AG04450 (cell line): ENCODE measurements at regions not wholly inside any gene's neighbourhood (a gene's known extent, or its start where the extent isn't known, plus 50 kb on each side); places are given as distances from the start of the nearest gene placed in this dataset.

Source experiments
- CTCF ChIA-PET: fragments of 300-600, 350-600 bp; formaldehyde crosslinking; extraction: SDS; loops from one replicate; lab custom pipeline; 2022; ENCODE audit warnings: antibody characterized with exemption, inconsistent platforms; lab: Charles Lee
- POLR2A ChIA-PET: fragments of 350-600 bp; formaldehyde crosslinking; extraction: SDS; loops from one replicate; lab custom pipeline; 2021; ENCODE audit warnings: antibody characterized with exemption, inconsistent platforms; lab: Yijun Ruan, JAX
- DNase-seq: peaks from one replicate; pipeline ENCODE4 v3.0.0-alpha.2; 2011; ENCODE audit warnings: low read depth, low spot score
- H3K27ac ChIP-seq: one replicate; pipeline ENCODE4 v1.5.1; 2012; ENCODE audit warnings: low read depth, low read length, control low read depth
- H3K27me3 ChIP-seq: one replicate; pipeline ENCODE4 v1.6.0; 2012; ENCODE audit warnings: low read length; ENCODE audit not compliant: control insufficient read depth, insufficient read depth
- H3K4me3 ChIP-seq: 2 replicates; pipeline ENCODE4 v1.5.1; 2011; ENCODE audit warnings: mild to moderate bottlenecking, low read depth, low read length, control low read depth
- H3K9me3 ChIP-seq: 2 replicates; pipeline ENCODE4 v1.5.1; 2012; ENCODE audit warnings: low read length; ENCODE audit not compliant: control insufficient read depth, insufficient read depth
- CTCF ChIP-seq: IDR thresholded peaks from 2 replicates; pipeline ENCODE4 v1.5.1; 2011; ENCODE audit warnings: low read depth, low read length, control low read depth, inconsistent platforms

- H3K4me3 ChIP-seq = no peak overlapping the region
- no peaks in the 10 kb centered on the region; the same call in 1 of the 2 replicates for H3K9me3 ChIP-seq
- POLR2A ChIA-PET = no interaction called here
- DNase-seq = no peak
- CTCF ChIA-PET = no interaction called here
- TF ChIP-seq CTCF = no peak
- no peak overlapping the region for H3K27ac ChIP-seq
- H3K27me3 ChIP-seq = peaks cover 22% of the 10 kb centered on the region
Measured at GRCh38 chr9:17905781-17906175, 326.9 kb downstream of the SH3GL2 start.

GRCh38 chr9:17906176-17906840 is 327.4 kb downstream of the SH3GL2 start:
- CTCF ChIA-PET = no interaction called here
- POLR2A ChIA-PET = no interaction called here

GRCh38 chr9:17906841-17907778 is 328.2 kb downstream of the SH3GL2 start:
- CTCF ChIA-PET = no interaction called here
- Histone ChIP-seq H3K9me3 (no peaks in the 10 kb centered on the region; the same call in 1 of the 2 replicates), H3K27ac (no peak overlapping the region), H3K27me3 (peaks cover 22% of the 10 kb centered on the region), H3K4me3 (no peak overlapping the region)
- POLR2A ChIA-PET = no interaction called here
- no peak for TF ChIP-seq CTCF
- no peak for DNase-seq

More at GRCh38 chr9:17906176-17906840, 327.4 kb downstream of the SH3GL2 start:
- TF ChIP-seq CTCF = no peak
- Histone ChIP-seq H3K27me3 (peaks cover 22% of the 10 kb centered on the region), H3K9me3 (no peaks in the 10 kb centered on the region; the same call in 1 of the 2 replicates), H3K27ac (no peak overlapping the region), H3K4me3 (no peak overlapping the region)
- no peak for DNase-seq

- H3K4me3 ChIP-seq = no peak overlapping the region
- DNase-seq = no peak
- no peak for TF ChIP-seq CTCF
- no peaks in the 10 kb centered on the region; the same call in 1 of the 2 replicates for H3K9me3 ChIP-seq
- CTCF ChIA-PET = no interaction called here
- POLR2A ChIA-PET = no interaction called here
- H3K27ac ChIP-seq = no peak overlapping the region
- H3K27me3 ChIP-seq = peaks cover 22% of the 10 kb centered on the region
Measured at GRCh38 chr9:17907779-17908508, 329.1 kb downstream of the SH3GL2 start.
